Cardiac fibroblast (primary cell): ENCODE measurements at regions not wholly inside any gene's neighbourhood (a gene's known extent, or its start where the extent isn't known, plus 50 kb on each side); places are given as distances from the start of the nearest gene placed in this dataset.

ENCODE experiments used
- DNase-seq, 2 donors: peaks; one replicate each; pipeline versions ENCODE4 v3.0.0 to v3.0.0-alpha.2; 2010; ENCODE audit warnings: low read depth in 2 of 2
- H3K4me3 ChIP-seq, 2 donors: replicated peaks in 1 of 2; 1 replicate in 1 of 2; 2 replicates in 1 of 2; pipeline ENCODE4 v1.5.1; 2011; ENCODE audit warnings: low read depth in 2 of 2, low read length in 2 of 2, mild to moderate bottlenecking in 2 of 2, moderate library complexity in 1 of 2
- TF ChIP-seq, protein P1 (sequence below): IDR thresholded peaks from one replicate; pipeline ENCODE4 v1.5.1; 2011; ENCODE audit warnings: low read depth, mild to moderate bottlenecking, low read length, inconsistent platforms

DNA sequence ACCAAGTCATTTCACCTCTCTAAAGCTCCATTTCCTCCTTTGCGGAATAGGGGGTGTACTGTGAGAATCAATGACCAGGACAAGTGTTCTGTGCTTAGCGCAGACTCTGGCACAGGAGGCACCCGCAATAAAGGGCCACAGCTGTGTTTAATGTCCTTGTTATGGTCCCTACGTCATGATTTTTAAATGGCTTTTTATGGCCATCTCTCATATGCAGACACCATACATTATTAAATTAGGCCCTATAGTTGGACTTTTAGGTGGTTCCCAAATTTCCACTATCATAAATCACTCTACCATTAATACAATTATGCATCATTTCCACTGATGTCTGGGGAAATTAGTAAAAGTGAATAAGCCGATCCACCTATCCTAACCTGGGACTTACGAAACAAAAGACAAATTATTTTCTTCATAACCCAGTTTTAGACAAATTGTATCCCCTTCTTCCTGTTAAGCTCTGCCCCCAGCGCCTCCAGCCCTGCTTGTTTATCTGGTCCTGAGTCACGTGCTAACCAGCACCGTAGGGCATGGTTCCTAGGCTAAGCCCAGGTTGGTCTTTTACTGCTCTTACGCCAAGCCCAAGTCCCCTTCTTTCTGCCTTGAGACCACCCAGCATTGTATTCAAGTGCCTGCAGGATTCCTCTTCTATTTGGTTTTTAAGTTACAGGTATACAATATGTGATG, 278.3 kb downstream of the SHQ1 start:
- no peak for DNase-seq
- TF ChIP-seq, protein P1, sequence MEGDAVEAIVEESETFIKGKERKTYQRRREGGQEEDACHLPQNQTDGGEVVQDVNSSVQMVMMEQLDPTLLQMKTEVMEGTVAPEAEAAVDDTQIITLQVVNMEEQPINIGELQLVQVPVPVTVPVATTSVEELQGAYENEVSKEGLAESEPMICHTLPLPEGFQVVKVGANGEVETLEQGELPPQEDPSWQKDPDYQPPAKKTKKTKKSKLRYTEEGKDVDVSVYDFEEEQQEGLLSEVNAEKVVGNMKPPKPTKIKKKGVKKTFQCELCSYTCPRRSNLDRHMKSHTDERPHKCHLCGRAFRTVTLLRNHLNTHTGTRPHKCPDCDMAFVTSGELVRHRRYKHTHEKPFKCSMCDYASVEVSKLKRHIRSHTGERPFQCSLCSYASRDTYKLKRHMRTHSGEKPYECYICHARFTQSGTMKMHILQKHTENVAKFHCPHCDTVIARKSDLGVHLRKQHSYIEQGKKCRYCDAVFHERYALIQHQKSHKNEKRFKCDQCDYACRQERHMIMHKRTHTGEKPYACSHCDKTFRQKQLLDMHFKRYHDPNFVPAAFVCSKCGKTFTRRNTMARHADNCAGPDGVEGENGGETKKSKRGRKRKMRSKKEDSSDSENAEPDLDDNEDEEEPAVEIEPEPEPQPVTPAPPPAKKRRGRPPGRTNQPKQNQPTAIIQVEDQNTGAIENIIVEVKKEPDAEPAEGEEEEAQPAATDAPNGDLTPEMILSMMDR = no peak
- H3K4me3 ChIP-seq = no peak overlapping the region

DNA sequence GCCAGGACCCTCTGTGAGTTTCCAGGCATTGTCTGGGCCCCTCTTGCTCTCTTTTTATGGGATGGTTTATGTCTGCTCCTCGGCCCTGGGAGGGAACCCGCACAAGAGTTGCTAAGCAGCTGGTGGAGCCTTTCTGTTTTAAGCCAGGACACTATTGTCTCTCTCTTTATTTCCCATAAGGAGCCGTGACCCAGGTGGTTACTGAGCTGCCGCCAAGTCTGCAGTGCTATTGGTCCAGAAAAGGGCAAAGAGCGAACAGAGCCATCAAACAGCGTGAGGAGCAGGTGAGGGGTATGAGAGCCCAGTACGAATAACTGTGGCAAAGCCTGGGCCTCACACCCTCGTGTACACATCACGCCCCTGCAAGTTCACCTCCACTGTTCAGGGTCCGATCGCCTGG, 280.2 kb downstream of the SHQ1 start:
- TF ChIP-seq, protein P1 = no peak
- no peak overlapping the region for H3K4me3 ChIP-seq
- no peak for DNase-seq

DNA sequence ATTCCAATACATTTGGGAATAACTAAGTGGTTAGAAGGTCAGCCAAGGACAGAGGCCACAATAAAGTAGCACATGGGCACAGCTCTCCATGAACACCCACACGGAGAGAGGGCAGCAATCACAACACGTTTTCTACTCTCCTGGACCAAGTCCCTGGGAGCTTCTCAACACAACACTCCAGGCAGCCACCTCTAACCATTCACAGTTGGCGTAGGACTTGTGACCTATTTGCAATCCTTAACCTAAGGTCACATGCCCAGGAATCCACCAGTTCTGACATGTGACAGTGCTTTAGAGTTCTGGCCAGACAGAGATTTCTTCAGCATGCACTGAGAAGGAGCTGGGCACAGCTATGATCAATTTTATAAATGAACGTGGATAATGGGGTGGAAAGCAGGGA, 280.8 kb downstream of the SHQ1 start:
- H3K4me3 ChIP-seq = no peak overlapping the region
- no peak for DNase-seq
- TF ChIP-seq, protein P1 = no peak

DNA sequence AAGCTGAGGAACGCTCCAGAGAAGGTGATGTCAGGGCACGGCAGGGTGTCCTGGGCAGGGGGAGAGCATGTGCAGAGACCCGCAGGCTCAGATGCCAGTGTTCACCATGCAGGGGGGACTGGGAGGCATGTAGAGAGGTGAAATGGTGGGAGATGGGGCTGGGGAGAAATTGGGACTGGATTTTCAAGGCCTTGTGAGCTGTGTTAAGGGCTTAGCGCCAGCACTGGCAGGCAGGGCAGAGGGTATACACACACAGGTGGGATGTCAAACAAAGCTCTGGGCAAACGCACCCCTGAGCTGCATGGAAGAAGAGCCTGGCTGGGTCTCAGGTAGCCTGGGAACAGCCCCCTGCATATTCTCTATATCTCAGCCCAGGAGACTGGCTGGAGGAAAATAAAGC, 282.7 kb downstream of the SHQ1 start:
- no peak for DNase-seq
- TF ChIP-seq, protein P1 = no peak
- no peak overlapping the region for H3K4me3 ChIP-seq

DNA sequence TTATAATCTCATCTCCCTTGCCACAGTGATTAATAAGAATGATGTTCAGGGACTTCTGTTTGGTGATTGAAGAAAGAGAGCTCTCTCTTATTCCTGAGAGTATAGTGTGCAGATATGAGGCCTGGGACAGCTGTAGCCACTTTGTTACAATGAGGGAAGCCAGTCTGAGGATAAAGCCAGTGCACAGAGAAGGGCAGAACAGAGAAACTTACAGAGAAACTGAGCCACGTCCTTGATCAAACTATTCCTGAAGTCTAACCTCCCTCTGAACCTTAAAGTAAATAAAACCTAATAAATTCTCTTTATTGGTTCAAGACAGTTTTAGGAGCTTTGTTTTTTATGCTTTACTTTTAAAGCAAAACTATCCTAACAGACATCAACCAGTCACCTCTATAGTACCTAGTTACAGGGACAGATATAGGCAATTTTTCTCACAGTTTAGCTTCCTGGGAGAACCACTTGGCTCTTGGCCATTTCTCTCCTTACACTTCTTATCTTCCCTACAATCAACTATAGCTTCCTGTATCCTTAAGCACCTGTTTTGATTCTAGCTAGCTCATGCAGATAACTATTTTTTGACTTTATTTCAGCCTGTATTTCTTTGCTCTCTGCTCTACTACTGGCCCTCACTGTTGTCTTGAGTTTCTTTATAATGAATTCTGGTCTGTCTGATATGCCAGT, 284.4 kb downstream of the SHQ1 start:
- TF ChIP-seq, protein P1 = no peak
- H3K4me3 ChIP-seq = no peak overlapping the region
- no peak for DNase-seq

DNA sequence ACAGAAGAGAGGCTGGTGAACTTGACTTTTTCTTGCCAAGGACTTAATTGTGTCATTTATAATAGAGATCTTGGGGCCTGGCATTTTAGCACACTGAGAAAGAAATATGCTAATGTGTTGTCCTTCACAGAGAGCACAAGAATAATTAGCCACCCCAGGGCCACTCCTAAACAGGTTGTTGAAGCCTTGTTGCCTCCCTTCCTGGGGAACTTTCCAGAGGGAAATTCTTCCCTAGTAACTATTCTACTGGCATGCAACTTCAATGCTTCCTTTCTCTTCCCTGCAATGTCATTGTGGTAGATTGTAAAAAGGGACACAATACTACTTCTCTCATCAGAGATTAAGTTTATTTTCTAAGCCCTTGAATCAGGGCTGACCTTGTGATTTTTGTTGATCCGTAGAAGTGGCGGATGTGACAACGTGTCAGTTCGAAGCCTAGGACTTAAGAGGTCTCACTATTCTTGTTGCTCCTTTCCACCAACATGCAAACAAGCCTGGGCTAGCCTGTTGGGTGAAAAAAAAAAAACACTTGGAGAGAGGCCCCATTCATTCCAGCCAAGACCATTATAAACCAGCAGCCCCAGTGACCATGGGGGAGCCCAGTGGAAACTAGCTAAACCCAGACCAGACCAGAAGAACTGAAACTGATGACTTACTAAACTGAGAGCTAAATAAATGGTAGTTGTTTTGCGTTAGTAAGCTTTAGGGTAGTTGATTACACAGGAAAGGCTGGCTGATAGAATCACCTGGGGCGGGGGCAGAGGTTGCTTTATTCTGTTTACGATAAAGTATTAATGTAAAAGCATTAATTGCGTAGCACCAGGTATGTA, 287.2 kb downstream of the SHQ1 start:
- H3K4me3 ChIP-seq = no peak overlapping the region
- TF ChIP-seq, protein P1 = no peak
- no peak for DNase-seq
